ENCODE measurements at regions not wholly inside any gene's neighbourhood (a gene's known extent, or its start where the extent isn't known, plus 50 kb on each side); places are given as distances from the start of the nearest gene placed in this dataset.
"Not testable (repeated sequence)": the region's sequence is repeated elsewhere in the genome, so short reads cannot be mapped to it uniquely, and the experiment has no call there.

GRCh38 chr1:242806324-242806723 lies 281.8 kb upstream of the PLD5 start:
- no peak for DNase-seq

GRCh38 chr1:242805360-242805759 lies 280.9 kb upstream of the PLD5 start:
- DNase-seq: not testable (repeated sequence)

- DNase-seq: no peak
Observed at GRCh38 chr1:242802973-242803372, 278.5 kb upstream of the PLD5 start.

GRCh38 chr1:242800521-242800920 lies 276.0 kb upstream of the PLD5 start:
- no peak for DNase-seq

- no peak for DNase-seq
Observed at GRCh38 chr1:242797856-242798255, 273.4 kb upstream of the PLD5 start.

GRCh38 chr1:242788771-242789170 lies 264.3 kb upstream of the PLD5 start:
- no peak for DNase-seq

GRCh38 chr1:242787968-242788367 lies 263.5 kb upstream of the PLD5 start:
- no peak for DNase-seq

- DNase-seq: no peak
Observed at GRCh38 chr1:242784807-242785206, 260.3 kb upstream of the PLD5 start.

GRCh38 chr1:242784084-242784483 lies 259.6 kb upstream of the PLD5 start:
- DNase-seq: no peak

- DNase-seq: no peak
Observed at GRCh38 chr1:242774256-242774655, 249.8 kb upstream of the PLD5 start.

- no peak for DNase-seq
Observed at GRCh38 chr1:242770366-242770765, 245.9 kb upstream of the PLD5 start.

GRCh38 chr1:242764161-242764560 lies 239.7 kb upstream of the PLD5 start:
- no peak for DNase-seq

GRCh38 chr1:242761556-242761955 lies 237.1 kb upstream of the PLD5 start:
- DNase-seq: no peak

GRCh38 chr1:242754926-242755325 lies 230.4 kb upstream of the PLD5 start:
- no peak for DNase-seq

GRCh38 chr1:242754125-242754524 lies 229.6 kb upstream of the PLD5 start:
- DNase-seq: no peak

GRCh38 chr1:242747233-242747632 lies 222.7 kb upstream of the PLD5 start:
- DNase-seq: no peak

GRCh38 chr1:242745079-242745478 lies 220.6 kb upstream of the PLD5 start:
- DNase-seq: no peak

- no peak for DNase-seq
Observed at GRCh38 chr1:242743983-242744780, 219.7 kb upstream of the PLD5 start.

- DNase-seq: no peak
Observed at GRCh38 chr1:242738702-242739645, 214.5 kb upstream of the PLD5 start.

GRCh38 chr1:242736611-242737010 lies 212.1 kb upstream of the PLD5 start:
- DNase-seq: no peak

GRCh38 chr1:242735323-242735722 lies 210.8 kb upstream of the PLD5 start:
- no peak for DNase-seq

GRCh38 chr1:242731446-242731845 lies 206.9 kb upstream of the PLD5 start:
- DNase-seq: no peak

GRCh38 chr1:242728696-242729095 lies 204.2 kb upstream of the PLD5 start:
- no peak for DNase-seq
